Peyer's patch (tissue), 4 donors: ENCODE measurements at regions not wholly inside any gene's neighbourhood (a gene's known extent, or its start where the extent isn't known, plus 50 kb on each side); places are given as distances from the start of the nearest gene placed in this dataset.

Source experiments
- CTCF ChIP-seq, 6 experiments: fragments of 450-650 bp in 4 of 6; fragments of 200-600 bp in 2 of 6; sonication (generic) in 1 of 6; IDR thresholded peaks; one replicate each; pipeline ENCODE4 v1.5.1; 2017 to 2019; ENCODE audit warnings: antibody characterized with exemption in 6 of 6, mild to moderate bottlenecking in 3 of 6, moderate library complexity in 1 of 6
- POLR2A ChIP-seq, 2 donors: fragments of 450-650 bp; IDR thresholded peaks; one replicate each; pipeline ENCODE4 v1.5.1; 2017; ENCODE audit warnings: antibody characterized with exemption in 2 of 2, mild to moderate bottlenecking in 2 of 2, moderate library complexity in 2 of 2

- TF ChIP-seq CTCF (IDR thresholded peaks at IDR 0.05) = no peak
- TF ChIP-seq POLR2A (IDR thresholded peaks at IDR 0.05) = no peak
Measured at GRCh38 chr3:111307676-111308075, 234.3 kb upstream of the CD96 start.
